Stimulated activated naive CD8-positive, alpha-beta T cell treated with anti-CD3 and anti-CD28 coated beads, Interleukin-15, amount 100 ng/mL, for 72 hours (primary cell): ENCODE measurements at regions not wholly inside any gene's neighbourhood (a gene's known extent, or its start where the extent isn't known, plus 50 kb on each side); places are given as distances from the start of the nearest gene placed in this dataset.
"Not testable (repeated sequence)": the region's sequence is repeated elsewhere in the genome, so short reads cannot be mapped to it uniquely, and the experiment has no call there.

Experiments used
- ATAC-seq: fragments of 150-1000 bp; cut with Tn5 transposase; 2 replicates; pipeline ENCODE4 v1.10.0; 2021; ENCODE audit warnings: mild to moderate bottlenecking, moderate library complexity
- DNase-seq, 2 donors: peaks; one replicate each; pipeline ENCODE4 v3.0.0; 2021 to 2022
- H3K27ac Mint-ChIP-seq, 2 donors: one replicate each; pipeline ENCODE4 v1.8.0; 2022; ENCODE audit warnings: mild to moderate bottlenecking in 2 of 2, mixed read lengths in 2 of 2, moderate library complexity in 2 of 2
- H3K27me3 Mint-ChIP-seq: one replicate; pipeline ENCODE4 v1.8.0; 2022; ENCODE audit warnings: mixed read lengths
- H3K4me1 Mint-ChIP-seq: one replicate; pipeline ENCODE4 v1.8.0; 2022; ENCODE audit warnings: mild to moderate bottlenecking, mixed read lengths
- H3K4me3 Mint-ChIP-seq, 2 donors: one replicate each; pipeline ENCODE4 v1.8.0; 2022; ENCODE audit warnings: mild to moderate bottlenecking in 2 of 2, mixed read lengths in 2 of 2, moderate library complexity in 1 of 2
- H3K9me3 Mint-ChIP-seq, 2 donors: one replicate each; pipeline ENCODE4 v1.8.0; 2022; ENCODE audit warnings: mixed read lengths in 2 of 2

GRCh38 chrY:21600170-21600569 is 65.5 kb downstream of the RBMY1A1 start:
- ATAC-seq (no peak), DNase-seq (no peak)
- H3K9me3 Mint-ChIP-seq = no peaks in the 10 kb centered on the region
- H3K4me1 Mint-ChIP-seq = no peaks in the 10 kb centered on the region
- no peak overlapping the region for H3K4me3 Mint-ChIP-seq
- no peaks in the 10 kb centered on the region for H3K27me3 Mint-ChIP-seq
- no peak overlapping the region for H3K27ac Mint-ChIP-seq

DNA sequence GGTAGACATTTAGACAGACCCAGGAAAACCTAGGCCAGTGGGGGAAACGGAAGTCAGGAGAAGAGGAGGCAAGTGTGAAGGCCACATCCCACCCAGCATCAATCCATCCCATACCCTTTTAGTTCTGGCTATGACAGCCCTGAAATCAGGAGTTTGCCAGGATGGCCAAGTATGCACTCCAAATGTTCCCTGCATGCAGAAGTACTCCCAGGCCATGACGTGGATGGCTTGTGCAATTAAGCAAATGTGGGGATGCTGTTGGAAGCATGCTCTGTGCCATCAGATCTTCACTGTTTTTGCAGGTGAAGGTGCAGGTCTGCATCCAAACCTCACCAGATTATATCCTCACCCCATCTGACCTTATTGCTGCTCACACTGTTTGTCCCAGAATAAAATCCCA is 66.8 kb downstream of the RBMY1A1 start:
- Mint-ChIP-seq H3K4me3 (no peak overlapping the region), H3K4me1 (no peaks in the 10 kb centered on the region), H3K27me3 (no peaks in the 10 kb centered on the region), H3K9me3 (no peaks in the 10 kb centered on the region), H3K27ac (no peak overlapping the region)
- DNase-seq = no peak
- ATAC-seq = no peak

DNA sequence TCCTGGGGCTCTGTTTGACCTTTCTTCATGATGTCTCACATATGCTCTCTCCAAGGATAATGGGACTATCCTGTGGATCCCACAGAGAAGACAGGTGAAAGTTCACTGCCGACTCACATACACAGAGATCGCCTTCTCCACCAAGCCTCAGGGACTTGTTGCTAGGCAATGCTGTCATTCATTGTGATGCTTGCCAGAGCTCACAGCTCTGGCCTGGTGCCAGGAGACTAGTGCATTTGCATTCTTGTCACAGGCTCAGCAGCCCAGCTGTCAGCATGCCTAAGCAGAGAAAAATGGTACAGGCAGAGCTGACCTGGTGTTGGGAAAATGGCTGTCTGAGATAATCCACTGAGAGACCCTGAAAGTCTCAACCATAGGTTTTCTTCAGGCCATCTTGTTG is 67.9 kb downstream of the RBMY1A1 start:
- H3K4me3 Mint-ChIP-seq = no peak overlapping the region

GRCh38 chrY:21636137-21636536 is 101.5 kb downstream of the RBMY1A1 start:
- Mint-ChIP-seq H3K9me3 (peaks cover 0 to 10% of the 10 kb centered on the region in 2 donors), H3K4me3 (no peak overlapping the region), H3K4me1 (no peaks in the 10 kb centered on the region), H3K27ac (no peak overlapping the region), H3K27me3 (no peaks in the 10 kb centered on the region)
- DNase-seq = no peak
- no peak for ATAC-seq

More for the DNA sequence above, 67.9 kb downstream of the RBMY1A1 start:
- no peaks in the 10 kb centered on the region for H3K4me1 Mint-ChIP-seq
- H3K27me3 Mint-ChIP-seq = no peaks in the 10 kb centered on the region
- DNase-seq (no peak), ATAC-seq (no peak)
- H3K27ac Mint-ChIP-seq = no peak overlapping the region
- no peaks in the 10 kb centered on the region for H3K9me3 Mint-ChIP-seq

- Mint-ChIP-seq H3K27ac (no peak overlapping the region), H3K4me1 (no peaks in the 10 kb centered on the region), H3K27me3 (no peaks in the 10 kb centered on the region), H3K9me3 (no peaks in the 10 kb centered on the region), H3K4me3 (no peak overlapping the region)
- ATAC-seq (no peak), DNase-seq (no peak)
Measured at GRCh38 chrY:21650496-21650895, 115.8 kb downstream of the RBMY1A1 start.

GRCh38 chrY:21659057-21659456 is 124.4 kb downstream of the RBMY1A1 start:
- ATAC-seq, H3K4me1 Mint-ChIP-seq, H3K27ac Mint-ChIP-seq, DNase-seq, H3K4me3 Mint-ChIP-seq, H3K27me3 Mint-ChIP-seq, H3K9me3 Mint-ChIP-seq: not testable (repeated sequence)

DNA sequence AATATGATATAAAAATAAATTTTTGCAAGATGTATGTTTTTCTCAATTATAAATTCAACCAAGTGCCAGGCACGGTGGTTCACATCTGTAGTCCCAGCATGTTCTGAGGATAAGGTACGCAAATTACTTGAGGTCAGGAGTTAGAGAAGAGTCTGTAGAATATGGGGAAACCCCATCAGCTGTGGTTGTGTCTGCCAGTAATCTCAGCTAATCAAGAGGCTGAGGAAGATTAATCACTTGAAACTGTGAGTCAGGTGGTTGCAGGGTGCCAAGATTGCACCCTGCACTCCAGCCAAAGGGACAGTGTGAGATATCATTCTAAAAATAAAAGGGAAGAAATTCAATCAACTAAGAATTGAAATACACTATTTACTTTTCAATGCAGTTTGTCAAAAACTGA is 144.9 kb downstream of the RBMY1A1 start:
- ATAC-seq = peak; percentile 92
- H3K4me3 Mint-ChIP-seq, DNase-seq, H3K27ac Mint-ChIP-seq, H3K4me1 Mint-ChIP-seq, H3K9me3 Mint-ChIP-seq, H3K27me3 Mint-ChIP-seq: not testable (repeated sequence)

- H3K27ac Mint-ChIP-seq, H3K4me1 Mint-ChIP-seq, ATAC-seq, H3K27me3 Mint-ChIP-seq, H3K9me3 Mint-ChIP-seq, DNase-seq, H3K4me3 Mint-ChIP-seq: not testable (repeated sequence)
Measured at GRCh38 chrY:21686369-21686768, 151.7 kb downstream of the RBMY1A1 start.

- not testable (repeated sequence) for H3K27me3 Mint-ChIP-seq, DNase-seq, H3K9me3 Mint-ChIP-seq, ATAC-seq, H3K4me3 Mint-ChIP-seq, H3K4me1 Mint-ChIP-seq, H3K27ac Mint-ChIP-seq
Measured at GRCh38 chrY:21701951-21702350, 167.3 kb downstream of the RBMY1A1 start.

GRCh38 chrY:21702927-21703326 is 168.2 kb downstream of the RBMY1A1 start:
- ATAC-seq, H3K4me1 Mint-ChIP-seq, H3K9me3 Mint-ChIP-seq, DNase-seq, H3K27ac Mint-ChIP-seq, H3K4me3 Mint-ChIP-seq, H3K27me3 Mint-ChIP-seq: not testable (repeated sequence)

GRCh38 chrY:21705309-21705708 is 170.6 kb downstream of the RBMY1A1 start:
- DNase-seq = no peak
- H3K27me3 Mint-ChIP-seq = no peaks in the 10 kb centered on the region
- no peaks in the 10 kb centered on the region for H3K9me3 Mint-ChIP-seq
- H3K4me3 Mint-ChIP-seq = no peak overlapping the region
- H3K27ac Mint-ChIP-seq = no peak overlapping the region
- ATAC-seq = no peak
- H3K4me1 Mint-ChIP-seq = no peaks in the 10 kb centered on the region

- DNase-seq = not testable (repeated sequence)
Measured at GRCh38 chrY:21706611-21707010, 171.9 kb downstream of the RBMY1A1 start.

GRCh38 chrY:21735489-21736060 is 158.8 kb downstream of the RBMY1D start:
- DNase-seq, H3K27ac Mint-ChIP-seq, H3K9me3 Mint-ChIP-seq, H3K4me1 Mint-ChIP-seq, H3K27me3 Mint-ChIP-seq, H3K4me3 Mint-ChIP-seq: not testable (repeated sequence)
- ATAC-seq = peak; percentile 85

More at GRCh38 chrY:21706611-21707010, 171.9 kb downstream of the RBMY1A1 start:
- H3K4me1 Mint-ChIP-seq, H3K27me3 Mint-ChIP-seq, ATAC-seq, H3K9me3 Mint-ChIP-seq, H3K27ac Mint-ChIP-seq, H3K4me3 Mint-ChIP-seq: not testable (repeated sequence)

GRCh38 chrY:21744998-21745397 is 149.3 kb downstream of the RBMY1D start:
- H3K27ac Mint-ChIP-seq, H3K9me3 Mint-ChIP-seq, DNase-seq, ATAC-seq, H3K4me1 Mint-ChIP-seq, H3K4me3 Mint-ChIP-seq, H3K27me3 Mint-ChIP-seq: not testable (repeated sequence)

- not testable (repeated sequence) for H3K9me3 Mint-ChIP-seq, ATAC-seq, H3K27ac Mint-ChIP-seq, DNase-seq, H3K27me3 Mint-ChIP-seq, H3K4me3 Mint-ChIP-seq, H3K4me1 Mint-ChIP-seq
Measured at GRCh38 chrY:21760243-21760642, 134.1 kb downstream of the RBMY1D start.

DNA sequence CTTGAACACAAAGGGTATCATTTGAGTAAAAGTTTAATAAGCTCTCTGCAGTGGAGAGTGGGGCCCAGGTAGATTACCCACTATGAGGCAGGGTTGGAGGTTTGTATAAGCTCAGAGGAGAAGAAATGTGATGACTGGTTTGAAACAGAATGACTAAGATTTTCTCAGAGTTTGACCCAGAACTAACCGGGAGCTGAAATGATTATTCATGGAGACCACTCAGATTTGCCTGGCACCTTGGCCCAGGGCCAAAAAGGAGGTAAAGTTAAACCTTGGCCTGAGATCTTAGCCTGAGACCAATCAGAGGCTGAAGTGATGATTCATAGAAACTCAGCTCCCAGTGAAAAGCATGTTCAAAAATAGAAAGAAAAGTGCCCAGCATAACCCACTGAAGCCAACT is 126.5 kb downstream of the RBMY1D start:
- not testable (repeated sequence) for H3K27ac Mint-ChIP-seq, H3K4me1 Mint-ChIP-seq, H3K27me3 Mint-ChIP-seq, H3K4me3 Mint-ChIP-seq, H3K9me3 Mint-ChIP-seq, DNase-seq
- ATAC-seq = peak; percentile 82

DNA sequence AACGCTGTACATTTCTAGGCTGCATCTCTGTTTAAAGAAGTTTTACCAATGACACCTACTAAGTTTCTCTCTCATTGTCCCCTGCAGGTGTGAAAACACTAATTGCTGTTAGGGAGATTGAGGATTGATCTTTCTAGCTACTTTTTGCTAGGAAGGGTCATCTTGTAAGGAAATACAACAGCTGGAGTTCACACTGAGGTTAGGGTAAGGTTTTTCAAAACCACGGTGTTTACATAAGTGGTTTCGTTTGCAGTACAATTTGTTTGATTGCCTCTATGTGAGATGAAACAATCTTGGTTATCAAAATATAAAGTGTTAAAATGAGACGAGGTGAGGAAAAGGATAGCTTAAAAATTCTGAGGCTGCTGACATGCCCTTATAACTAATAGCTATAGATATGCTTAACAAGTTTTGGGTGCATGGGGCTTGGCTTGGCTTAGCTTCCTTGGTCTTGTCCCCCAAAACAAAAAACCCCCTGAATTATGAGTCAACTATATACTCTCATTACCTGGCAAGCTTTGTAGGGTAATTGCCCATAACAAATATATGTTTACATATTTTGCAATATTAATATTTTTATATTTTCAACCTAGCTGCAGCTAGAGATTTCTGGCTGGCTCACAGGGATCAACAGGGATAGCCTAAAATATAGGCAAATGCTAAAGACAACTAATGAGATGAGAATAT is 112.0 kb downstream of the RBMY1D start:
- not testable (repeated sequence) for H3K4me3 Mint-ChIP-seq, ATAC-seq, H3K4me1 Mint-ChIP-seq, H3K27me3 Mint-ChIP-seq, H3K9me3 Mint-ChIP-seq, H3K27ac Mint-ChIP-seq, DNase-seq
